Breast epithelium (tissue), 3 donors: ENCODE measurements at regions not wholly inside any gene's neighbourhood (a gene's known extent, or its start where the extent isn't known, plus 50 kb on each side); places are given as distances from the start of the nearest gene placed in this dataset.

ENCODE experiments used
- POLR2A ChIP-seq: fragments of 450-650 bp; IDR thresholded peaks from one replicate; pipeline ENCODE4 v1.6.1; 2016; ENCODE audit warnings: antibody characterized with exemption, mild to moderate bottlenecking, moderate library complexity
- TF ChIP-seq, protein P1 (sequence below), 3 donors: fragments of 450-650 bp; IDR thresholded peaks; one replicate each; pipeline ENCODE4 v1.5.1; 2016 to 2017; ENCODE audit warnings: antibody characterized with exemption in 3 of 3, mild to moderate bottlenecking in 3 of 3, moderate library complexity in 3 of 3

DNA sequence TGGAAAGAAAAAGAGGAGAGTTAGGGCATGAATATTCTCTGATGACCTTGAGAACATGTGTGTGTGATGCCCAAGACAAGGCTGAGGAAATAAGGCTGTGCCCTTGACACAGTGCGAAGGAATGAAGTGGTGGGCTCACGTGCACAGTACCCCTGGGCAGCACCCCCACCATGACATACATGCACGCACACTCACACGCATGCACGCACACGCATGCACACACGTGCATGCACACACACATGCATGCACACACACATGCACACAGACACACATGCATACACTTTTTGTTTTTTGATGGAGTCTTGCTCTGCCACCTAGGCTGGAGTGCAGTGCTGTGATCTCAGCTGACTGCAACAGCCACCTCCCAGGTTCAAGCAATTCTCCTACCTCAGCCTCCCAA lies 118.1 kb downstream of the GATA3 start:
- no peak for TF ChIP-seq POLR2A
- TF ChIP-seq, protein P1, sequence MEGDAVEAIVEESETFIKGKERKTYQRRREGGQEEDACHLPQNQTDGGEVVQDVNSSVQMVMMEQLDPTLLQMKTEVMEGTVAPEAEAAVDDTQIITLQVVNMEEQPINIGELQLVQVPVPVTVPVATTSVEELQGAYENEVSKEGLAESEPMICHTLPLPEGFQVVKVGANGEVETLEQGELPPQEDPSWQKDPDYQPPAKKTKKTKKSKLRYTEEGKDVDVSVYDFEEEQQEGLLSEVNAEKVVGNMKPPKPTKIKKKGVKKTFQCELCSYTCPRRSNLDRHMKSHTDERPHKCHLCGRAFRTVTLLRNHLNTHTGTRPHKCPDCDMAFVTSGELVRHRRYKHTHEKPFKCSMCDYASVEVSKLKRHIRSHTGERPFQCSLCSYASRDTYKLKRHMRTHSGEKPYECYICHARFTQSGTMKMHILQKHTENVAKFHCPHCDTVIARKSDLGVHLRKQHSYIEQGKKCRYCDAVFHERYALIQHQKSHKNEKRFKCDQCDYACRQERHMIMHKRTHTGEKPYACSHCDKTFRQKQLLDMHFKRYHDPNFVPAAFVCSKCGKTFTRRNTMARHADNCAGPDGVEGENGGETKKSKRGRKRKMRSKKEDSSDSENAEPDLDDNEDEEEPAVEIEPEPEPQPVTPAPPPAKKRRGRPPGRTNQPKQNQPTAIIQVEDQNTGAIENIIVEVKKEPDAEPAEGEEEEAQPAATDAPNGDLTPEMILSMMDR (IDR thresholded peaks at IDR 0.05), result no peak
